Ureter (tissue), 1 donor: ENCODE measurements at regions not wholly inside any gene's neighbourhood (a gene's known extent, or its start where the extent isn't known, plus 50 kb on each side); places are given as distances from the start of the nearest gene placed in this dataset.

Experiments
- DNase-seq: peaks from one replicate; pipeline ENCODE4 v3.0.0-alpha.2; 2020; ENCODE audit warnings: low spot score
- donor health status: DM: yes; HTN: yes; CAD: no.

GRCh38 chr19:30083125-30083681 lies 141.2 kb downstream of the URI1 start:
- no peak for DNase-seq

DNA sequence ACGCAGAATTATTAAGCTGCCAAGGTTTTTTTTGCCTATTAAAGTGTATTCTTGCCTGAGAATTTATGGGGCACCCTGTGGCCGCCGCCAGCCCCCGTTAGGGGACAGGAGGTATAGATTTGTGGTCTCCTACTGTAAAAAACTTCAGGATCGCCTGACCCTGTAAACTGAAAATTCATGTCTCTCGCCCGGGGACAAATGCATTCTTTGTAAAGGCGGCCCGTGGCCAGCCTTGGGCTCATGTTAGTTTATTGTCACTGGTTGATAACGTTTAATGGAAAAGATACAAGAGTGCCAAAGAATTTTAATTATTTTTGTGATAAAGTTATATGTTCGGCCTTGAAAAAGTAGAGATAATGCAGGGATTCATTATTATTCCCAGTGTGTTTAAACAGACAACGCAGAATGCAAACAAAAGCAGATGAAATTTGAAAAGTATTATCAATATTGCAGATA lies 141.7 kb downstream of the URI1 start:
- DNase-seq: no peak

DNA sequence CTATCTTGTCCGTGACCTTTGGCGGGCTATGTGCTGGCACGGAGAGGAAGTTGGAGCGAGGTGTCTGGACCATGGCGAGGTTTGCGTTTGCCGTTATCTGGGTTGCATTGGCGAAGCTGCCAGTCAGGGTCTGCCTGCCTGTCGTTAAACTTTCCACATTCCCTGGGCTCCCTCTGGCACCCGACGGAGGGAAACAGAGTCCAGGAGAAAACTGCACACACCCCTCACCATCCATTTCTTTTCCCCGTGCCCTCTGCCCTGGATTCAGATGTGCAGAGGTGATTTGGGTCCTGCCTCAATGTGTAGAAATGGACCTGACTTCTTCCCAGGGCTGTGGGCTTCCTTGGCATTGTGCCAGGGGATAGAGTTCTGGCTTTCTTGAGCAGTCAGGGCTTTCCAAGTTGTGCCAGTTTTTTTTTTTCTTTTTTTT lies 142.4 kb downstream of the URI1 start:
- no peak for DNase-seq

DNA sequence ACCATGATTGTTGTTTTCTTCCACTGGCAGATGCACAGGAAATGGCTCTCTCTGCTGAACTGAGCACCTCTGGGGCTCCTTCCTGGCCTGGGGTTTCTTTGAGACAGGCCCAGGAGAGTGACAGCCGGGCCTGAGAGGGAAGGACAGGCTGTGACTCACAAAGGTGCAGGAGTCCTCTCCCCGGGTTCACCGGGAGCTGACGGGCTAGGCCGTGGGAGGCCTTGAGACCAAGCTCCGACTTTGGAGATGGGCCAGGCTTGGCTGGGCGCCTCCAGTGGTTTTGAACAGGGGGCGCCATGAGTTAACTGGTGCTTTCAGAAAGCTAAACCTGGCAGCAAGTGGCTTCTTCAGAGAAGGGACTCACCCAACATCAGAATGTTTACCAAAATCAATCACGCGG lies 143.4 kb downstream of the URI1 start:
- DNase-seq: no peak

DNA sequence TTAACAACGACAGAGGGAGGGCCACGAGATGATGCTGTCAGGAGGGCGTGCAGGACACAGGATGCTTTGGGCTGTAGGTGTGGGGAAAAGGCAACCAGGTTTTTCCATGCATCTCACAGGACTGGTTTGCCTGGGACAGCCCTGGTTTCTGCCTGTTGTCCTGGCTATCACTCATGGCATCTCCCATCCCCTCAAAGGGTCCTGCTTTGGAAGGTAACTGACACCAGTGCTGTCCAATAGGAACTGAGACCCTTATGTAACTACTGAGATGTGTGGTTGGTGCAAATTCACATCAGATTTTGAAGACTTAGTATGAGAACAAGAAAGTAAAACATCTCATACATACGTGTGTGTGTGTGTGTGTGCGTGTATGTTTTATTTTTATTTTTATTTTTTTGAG lies 144.2 kb downstream of the URI1 start:
- no peak for DNase-seq

DNA sequence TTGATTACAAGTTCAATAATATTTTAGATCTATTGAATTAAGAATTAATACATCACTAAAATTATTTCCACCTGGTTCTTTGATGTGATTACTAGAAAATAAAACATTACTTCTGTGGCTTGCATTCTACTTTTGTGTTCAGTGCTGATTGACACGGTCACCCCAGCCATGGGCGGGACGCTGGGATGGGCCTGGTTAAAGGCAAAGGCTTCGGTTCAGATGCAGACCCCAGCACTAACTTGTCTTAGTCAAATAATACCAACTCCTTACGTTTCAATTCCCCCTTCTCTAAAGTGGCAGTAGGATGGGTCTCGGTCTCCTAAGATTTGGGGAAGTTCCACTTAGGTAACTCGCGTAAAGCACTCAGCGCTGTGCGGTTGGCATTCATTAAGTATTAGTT lies 144.9 kb downstream of the URI1 start:
- DNase-seq: no peak

DNA sequence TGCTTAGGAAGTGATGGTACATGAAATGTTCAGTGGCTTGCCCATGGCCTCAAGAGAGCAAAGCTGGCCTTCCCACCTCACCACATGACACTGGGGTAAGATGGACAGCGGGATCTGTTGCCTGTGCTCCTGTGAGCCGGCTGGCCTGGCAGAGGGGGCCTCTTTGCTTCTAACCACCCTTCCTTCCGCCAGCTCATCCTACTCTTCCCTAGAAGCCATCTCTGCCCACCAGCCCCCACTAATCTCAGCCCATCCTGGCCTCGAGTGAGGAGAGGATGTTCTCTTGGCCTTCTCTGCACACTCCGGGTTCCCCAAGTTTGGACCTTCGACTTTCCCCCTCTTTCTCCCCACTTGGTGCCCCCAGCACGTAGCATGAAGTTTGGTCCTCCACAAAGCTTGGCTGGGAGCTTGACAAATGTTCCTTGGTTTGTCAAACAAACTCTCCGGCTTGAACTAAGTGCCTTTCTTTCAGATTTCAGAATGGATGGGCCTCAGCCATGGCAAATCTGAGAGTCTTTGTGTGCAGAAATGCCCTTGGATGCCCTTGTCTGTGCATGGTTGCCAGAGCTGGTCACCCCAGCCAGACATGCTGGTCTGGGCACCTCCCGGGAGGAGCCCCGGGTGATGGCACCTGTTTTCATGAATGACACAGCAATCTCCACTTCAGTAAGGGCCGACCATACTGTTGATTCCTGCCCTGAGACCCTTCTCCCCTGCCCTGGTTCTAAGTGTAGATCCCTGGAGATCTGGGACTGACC lies 145.5 kb downstream of the URI1 start:
- DNase-seq: no peak

- no peak for DNase-seq
Observed at GRCh38 chr19:30088567-30088966, 146.5 kb downstream of the URI1 start.

DNA sequence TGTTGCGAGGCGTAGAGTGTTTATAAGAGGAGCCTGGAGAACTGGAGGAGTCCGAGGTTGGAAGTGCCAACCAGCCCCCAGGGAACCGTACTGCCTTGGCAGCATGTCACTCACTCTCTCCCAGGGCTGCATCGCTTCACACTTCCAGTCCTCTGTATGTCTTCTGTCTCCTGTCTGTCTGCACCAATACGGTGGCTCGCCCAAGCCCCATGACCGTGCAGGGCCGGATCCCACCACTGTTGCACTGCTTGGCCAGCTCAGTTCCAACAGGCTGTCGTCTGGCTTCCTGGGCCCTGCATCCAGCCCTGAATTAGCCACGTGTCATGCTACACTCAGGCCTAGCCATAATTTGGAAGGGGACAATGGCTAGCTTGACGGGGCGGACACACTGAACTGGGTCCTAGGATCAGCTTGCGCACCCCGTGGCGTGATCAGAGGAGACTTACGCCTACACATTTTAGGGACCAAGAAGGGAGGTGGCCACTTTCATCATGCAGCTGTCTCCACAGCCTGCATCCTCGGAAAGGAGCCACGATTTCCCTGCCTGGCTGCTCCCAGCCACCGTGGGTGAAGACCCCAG lies 147.1 kb downstream of the URI1 start:
- DNase-seq: no peak

DNA sequence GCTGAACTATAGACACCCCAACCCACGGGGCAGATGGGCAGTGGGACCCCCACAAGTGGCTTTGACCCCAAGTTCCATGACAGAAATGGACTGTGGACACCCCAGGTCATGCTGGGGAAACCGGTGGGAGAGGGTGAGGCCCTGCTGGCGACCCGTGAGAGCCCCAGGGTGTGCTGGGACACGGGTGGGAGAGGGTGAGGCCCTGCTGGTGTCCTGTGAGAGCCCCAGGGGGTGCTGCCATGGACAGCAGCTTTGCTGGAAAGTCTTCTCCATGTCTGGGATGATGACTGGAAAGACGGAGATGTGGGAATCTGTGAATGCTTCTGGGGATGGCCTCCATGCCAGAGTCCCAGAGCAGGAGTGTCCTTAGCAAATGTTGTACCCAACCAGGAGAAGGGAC lies 148.4 kb downstream of the URI1 start:
- no peak for DNase-seq

- DNase-seq: no peak
Observed at GRCh38 chr19:30090963-30091362, 148.9 kb downstream of the URI1 start.

- no peak for DNase-seq
Observed at GRCh38 chr19:30091456-30091855, 149.4 kb downstream of the URI1 start.

DNA sequence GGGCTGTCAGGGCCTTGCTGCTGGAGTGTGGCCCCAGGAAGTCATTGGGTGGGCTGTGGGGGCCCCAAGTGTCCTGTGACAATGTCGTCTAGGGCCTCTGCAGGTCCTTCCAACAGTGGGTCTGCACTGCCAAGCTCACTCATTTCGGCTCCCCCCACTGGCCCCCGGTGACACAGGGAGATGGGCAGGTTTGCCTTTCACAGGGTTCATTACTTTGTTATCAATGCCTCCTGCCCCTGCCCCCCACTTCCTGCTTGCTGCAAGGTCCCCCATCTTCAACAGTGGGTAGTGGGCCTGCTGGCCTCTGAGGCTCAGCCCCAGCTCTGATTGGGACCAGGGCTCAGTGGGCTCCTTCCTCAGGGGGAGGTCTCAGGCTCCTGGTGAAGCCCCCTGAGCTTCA lies 149.8 kb downstream of the URI1 start:
- no peak for DNase-seq

DNA sequence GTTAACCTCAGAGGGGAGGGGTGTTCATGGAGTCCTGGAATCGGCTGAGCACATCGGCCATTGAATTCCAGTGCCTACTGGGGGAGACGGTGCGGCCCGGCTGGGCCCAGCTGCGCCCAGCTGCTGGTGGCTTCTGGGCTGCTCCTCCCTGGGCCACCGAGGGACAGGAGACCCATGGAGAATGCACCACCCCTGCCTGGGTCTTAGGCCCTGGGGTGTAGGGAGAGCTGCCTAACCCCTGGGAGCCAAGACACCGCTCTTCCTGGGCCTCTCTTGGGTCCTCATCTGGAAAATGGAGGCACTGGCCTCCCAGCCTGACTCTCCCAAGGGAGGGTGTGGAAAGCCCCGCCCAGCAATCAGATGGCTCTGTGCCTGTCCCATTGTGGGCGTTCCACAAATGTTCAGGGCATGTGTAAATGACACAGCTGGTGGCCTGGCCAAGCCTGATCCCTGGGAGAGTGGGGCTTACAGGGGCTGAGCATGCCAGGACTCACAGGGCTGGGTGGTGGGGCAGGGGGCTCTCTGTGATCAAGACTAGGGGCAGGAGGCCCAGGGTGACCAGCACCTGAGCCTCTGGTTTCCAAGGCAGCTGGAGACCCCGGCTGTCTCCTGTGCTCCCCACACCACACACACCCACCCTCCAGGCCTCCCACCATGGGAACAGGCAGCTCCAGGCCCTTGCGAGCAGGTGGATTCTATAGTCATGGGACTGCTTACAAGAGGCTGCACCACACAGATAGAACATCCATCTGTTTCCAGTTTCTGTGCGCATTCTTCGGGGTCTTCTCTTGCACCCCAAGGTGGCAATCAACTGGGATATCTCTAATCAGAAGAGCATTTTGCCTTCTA lies 150.9 kb downstream of the URI1 start:
- no peak for DNase-seq

- DNase-seq: no peak
Observed at GRCh38 chr19:30093966-30094755, 152.1 kb downstream of the URI1 start.

DNA sequence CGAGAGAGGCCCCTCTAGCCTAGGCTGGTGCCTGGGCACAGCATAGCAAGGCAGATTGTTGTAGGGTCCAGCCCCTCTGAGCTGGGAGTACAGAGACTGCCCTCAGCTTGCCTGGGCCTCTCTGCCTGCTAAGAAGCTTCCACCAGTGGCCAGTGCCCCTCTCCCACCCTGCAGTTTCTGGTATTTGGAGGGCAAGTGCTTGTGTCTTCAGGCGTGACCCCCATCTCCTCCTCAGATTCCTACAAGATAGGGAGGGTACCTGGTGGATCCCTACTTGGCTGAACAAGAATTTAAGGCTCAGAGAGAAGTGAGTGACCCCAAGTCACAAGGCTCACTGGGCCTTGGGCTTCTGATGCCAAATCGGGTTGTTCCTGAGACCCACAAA lies 152.7 kb downstream of the URI1 start:
- no peak for DNase-seq

DNA sequence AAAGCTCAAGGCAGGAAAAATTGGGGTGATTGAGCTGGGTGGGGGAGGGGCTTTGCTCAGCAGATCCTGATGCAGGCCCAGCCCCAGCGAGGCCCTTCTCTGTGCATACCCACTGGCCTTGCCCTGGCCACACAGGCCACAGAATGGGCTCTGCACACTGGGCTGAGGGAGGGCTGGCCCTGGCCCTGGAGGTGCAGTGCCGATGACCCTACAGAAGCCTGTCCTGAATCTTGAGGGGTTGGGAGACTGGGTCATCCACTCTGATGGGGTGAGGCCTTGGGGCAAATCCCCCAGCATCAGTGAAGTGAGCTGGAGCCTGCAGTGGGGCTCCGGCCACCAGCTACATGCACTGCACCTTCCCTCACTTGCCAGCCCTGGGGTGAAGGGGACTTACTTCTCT lies 153.1 kb downstream of the URI1 start:
- no peak for DNase-seq

GRCh38 chr19:30096596-30097370 lies 154.7 kb downstream of the URI1 start:
- DNase-seq: no peak

DNA sequence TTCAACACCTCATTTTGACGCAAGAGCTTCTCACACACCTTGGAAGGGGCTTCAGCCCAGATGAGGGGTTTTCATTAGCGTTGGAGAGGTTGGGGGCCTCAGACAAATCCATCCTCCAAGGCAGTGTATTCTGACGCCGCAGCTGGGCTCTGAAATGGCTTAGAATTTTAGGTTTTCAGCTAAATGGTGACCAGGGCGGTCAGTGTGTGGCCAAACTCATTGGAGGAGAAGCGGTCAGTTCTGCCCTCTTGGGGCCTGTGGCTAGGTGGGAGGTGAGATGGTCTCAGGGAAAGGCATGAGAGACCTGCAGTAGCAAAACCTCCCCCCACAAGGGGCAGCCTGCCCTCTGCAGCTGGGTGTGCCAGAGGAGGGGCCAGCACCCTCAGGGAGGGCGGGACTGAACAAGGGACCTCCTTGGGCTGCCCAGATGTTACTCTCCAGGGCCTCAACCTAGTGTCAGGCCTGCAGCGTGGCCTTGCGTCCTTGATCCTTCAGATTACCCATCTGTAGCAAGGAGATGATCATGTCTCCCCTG lies 155.8 kb downstream of the URI1 start:
- no peak for DNase-seq

GRCh38 chr19:30102239-30102638 lies 160.2 kb downstream of the URI1 start:
- no peak for DNase-seq

GRCh38 chr19:30102666-30103065 lies 160.6 kb downstream of the URI1 start:
- DNase-seq: no peak
